IMR-90 (cell line): ENCODE measurements at regions not wholly inside any gene's neighbourhood (a gene's known extent, or its start where the extent isn't known, plus 50 kb on each side); places are given as distances from the start of the nearest gene placed in this dataset.

Experiments
- ATAC-seq: fragments of 200-7000 bp; cut with Tn5 transposase; 2 replicates; pipeline ENCODE4 v1.9.1; 2020; ENCODE audit warnings: low read depth, mild to moderate bottlenecking, moderate library complexity
- BruUV-seq: library from RNA; stranded (reverse); fragments of 400-500 nt; replicated peaks from 2 replicates; lab custom pipeline; 2021; lab: Mats Ljungman, UMichigan
- CTCF ChIA-PET: fragments of 300-600 bp; formaldehyde crosslinking; extraction: SDS; loops from one replicate; lab custom pipeline; 2021; ENCODE audit warnings: antibody characterized with exemption; lab: Yijun Ruan, JAX
- POLR2A ChIA-PET: fragments of 300-600 bp; sonication (Branson Sonifier 250); formaldehyde crosslinking; loops from one replicate; lab custom pipeline; 2022; ENCODE audit warnings: antibody characterized with exemption; ENCODE audit not compliant: unreplicated experiment; lab: Charles Lee
- DNase-seq: peaks from one replicate; pipeline ENCODE4 v3.0.0; 2013
- H2AFZ ChIP-seq: replicated peaks from 2 replicates; pipeline ENCODE3; 2013; ENCODE audit warnings: low read length, mild to moderate bottlenecking; ENCODE audit not compliant: poor library complexity
- H2AK5ac ChIP-seq: 2 replicates; pipeline ENCODE4 v1.6.1; 2013; ENCODE audit warnings: low read depth, low read length, inconsistent platforms
- H2AK9ac ChIP-seq: replicated peaks from 2 replicates; pipeline ENCODE3; 2013; ENCODE audit warnings: mild to moderate bottlenecking, low read depth, low read length, moderate library complexity; ENCODE audit not compliant: poor library complexity
- H2BK120ac ChIP-seq: 2 replicates; pipeline ENCODE4 v1.6.1; 2013; ENCODE audit warnings: low read depth, low read length, inconsistent platforms
- H2BK15ac ChIP-seq: 3 replicates; pipeline ENCODE4 v1.6.1; 2013; ENCODE audit warnings: low read depth, low read length, inconsistent platforms
- H2BK20ac ChIP-seq: 2 replicates; pipeline ENCODE4 v1.6.1; 2013; ENCODE audit warnings: low read depth, mild to moderate bottlenecking, inconsistent platforms, low read length, moderate library complexity
- H2BK5ac ChIP-seq: 2 replicates; pipeline ENCODE4 v1.6.1; 2013; ENCODE audit warnings: mild to moderate bottlenecking, low read depth, low read length, inconsistent platforms; ENCODE audit not compliant: poor library complexity, severe bottlenecking
- H3K14ac ChIP-seq: replicated peaks from 2 replicates; pipeline ENCODE4 v1.6.1; 2013; ENCODE audit warnings: low read depth, low read length, inconsistent platforms
- H3K18ac ChIP-seq: 2 replicates; pipeline ENCODE4 v1.6.1; 2013; ENCODE audit warnings: low read depth, low read length, control low read depth
- H3K23ac ChIP-seq: 2 replicates; pipeline ENCODE4 v1.6.1; 2013; ENCODE audit warnings: low read depth, low read length, inconsistent platforms
- H3K27ac ChIP-seq: 2 replicates; pipeline ENCODE4 v1.5.1; 2013; ENCODE audit warnings: mild to moderate bottlenecking, control low read depth, low read length; ENCODE audit not compliant: insufficient read depth
- H3K27me3 ChIP-seq: 2 replicates; pipeline ENCODE4 v1.6.1; 2013; ENCODE audit warnings: low read length; ENCODE audit not compliant: control insufficient read depth, insufficient read depth
- H3K36me3 ChIP-seq: 2 replicates; pipeline ENCODE4 v1.6.1; 2013; ENCODE audit warnings: low read length, mixed read lengths; ENCODE audit not compliant: control insufficient read depth, insufficient read depth
- H3K4ac ChIP-seq: 2 replicates; pipeline ENCODE4 v1.6.1; 2013; ENCODE audit warnings: low read depth, low read length, inconsistent platforms
- H3K4me1 ChIP-seq: 2 replicates; pipeline ENCODE4 v1.6.1; 2013; ENCODE audit warnings: low read length, mixed read lengths; ENCODE audit not compliant: control insufficient read depth, insufficient read depth
- H3K4me2 ChIP-seq: 2 replicates; pipeline ENCODE4 v1.6.1; 2013; ENCODE audit warnings: low read depth, mild to moderate bottlenecking, control low read depth, low read length, moderate library complexity
- H3K4me3 ChIP-seq: 2 replicates; pipeline ENCODE4 v1.5.1; 2013; ENCODE audit warnings: low read depth, mild to moderate bottlenecking, control low read depth, low read length, moderate library complexity; ENCODE audit not compliant: insufficient read depth
- H3K56ac ChIP-seq: 2 replicates; pipeline ENCODE4 v1.6.1; 2013; ENCODE audit warnings: low read length, inconsistent platforms; ENCODE audit not compliant: insufficient read depth; ENCODE audit errors: extremely low read depth
- H3K79me1 ChIP-seq, 2 experiments: 2 replicates each; pipeline ENCODE4 v1.6.1; 2013; ENCODE audit warnings: low read length in 2 of 2, inconsistent platforms in 1 of 2, low read depth in 1 of 2
- H3K9ac ChIP-seq: 2 replicates; pipeline ENCODE4 v1.6.1; 2013; ENCODE audit warnings: low read depth, low read length, control low read depth
- H3K9me1 ChIP-seq: 2 replicates; pipeline ENCODE4 v1.6.1; 2013; ENCODE audit warnings: low read length, inconsistent platforms; ENCODE audit not compliant: insufficient read depth
- H3K9me3 ChIP-seq: 2 replicates; pipeline ENCODE4 v1.6.1; 2013; ENCODE audit warnings: low read length; ENCODE audit not compliant: control insufficient read depth, insufficient read depth
- H4K20me1 ChIP-seq: 2 replicates; pipeline ENCODE4 v1.6.1; 2013; ENCODE audit warnings: low read length, inconsistent platforms; ENCODE audit not compliant: insufficient read depth
- H4K5ac ChIP-seq: 2 replicates; pipeline ENCODE4 v1.6.1; 2013; ENCODE audit warnings: mild to moderate bottlenecking, low read depth, low read length, control low read depth
- H4K8ac ChIP-seq, 2 experiments: 2 replicates each; pipeline ENCODE4 v1.6.1; 2013; ENCODE audit warnings: low read depth in 2 of 2, low read length in 2 of 2, control low read depth in 1 of 2, inconsistent platforms in 1 of 2
- H4K91ac ChIP-seq: 2 replicates; pipeline ENCODE4 v1.6.1; 2013; ENCODE audit warnings: low read depth, low read length, inconsistent platforms; ENCODE audit not compliant: insufficient read depth
- BHLHE40 ChIP-seq: fragments of 150-350 bp; IDR thresholded peaks from 2 replicates; pipeline ENCODE4 v1.6.1; 2016; ENCODE audit warnings: mild to moderate bottlenecking, low read depth, low read length
- CEBPB ChIP-seq: IDR thresholded peaks from 2 replicates; pipeline ENCODE4 v1.6.1; 2012; ENCODE audit warnings: low read depth, low read length, improper control_type of control experiment
- CHD1 ChIP-seq: IDR thresholded peaks from 2 replicates; pipeline ENCODE4 v1.6.1; 2012; ENCODE audit warnings: low read depth, low read length, improper control_type of control experiment
- CTCF ChIP-seq: conservative IDR thresholded peaks from 2 replicates; pipeline ENCODE4 v1.5.1; 2012; ENCODE audit warnings: mild to moderate bottlenecking, low read depth, low read length, improper control_type of control experiment
- ELK1 ChIP-seq: fragments of 150-350 bp; IDR thresholded peaks from 2 replicates; pipeline ENCODE4 v1.6.1; 2016; ENCODE audit warnings: low read depth, mild to moderate bottlenecking, low read length, moderate library complexity, borderline replicate concordance
- FOS ChIP-seq: fragments of 150-350 bp; IDR thresholded peaks from 2 replicates; pipeline ENCODE4 v1.6.1; 2016; ENCODE audit warnings: low read depth, low read length
- MAFK ChIP-seq: IDR thresholded peaks from 2 replicates; pipeline ENCODE4 v1.6.1; 2012; ENCODE audit warnings: low read depth, low read length, improper control_type of control experiment
- MAZ ChIP-seq: IDR thresholded peaks from 2 replicates; pipeline ENCODE4 v1.6.1; 2012; ENCODE audit warnings: low read depth, mild to moderate bottlenecking, low read length, improper control_type of control experiment, moderate library complexity, borderline replicate concordance
- MXI1 ChIP-seq: IDR thresholded peaks from 2 replicates; pipeline ENCODE4 v1.6.1; 2012; ENCODE audit warnings: low read depth, mild to moderate bottlenecking, low read length, moderate library complexity, borderline replicate concordance
- NFE2L2 ChIP-seq: fragments of 150-350 bp; IDR thresholded peaks from 2 replicates; pipeline ENCODE4 v1.6.1; 2016; ENCODE audit warnings: low read depth, mild to moderate bottlenecking, low read length
- POLR2A ChIP-seq: IDR thresholded peaks from 2 replicates; pipeline ENCODE4 v1.6.1; 2012; ENCODE audit warnings: mild to moderate bottlenecking, low read depth, low read length
- RAD21 ChIP-seq: IDR thresholded peaks from 2 replicates; pipeline ENCODE4 v1.6.1; 2012; ENCODE audit warnings: low read length, improper control_type of control experiment
- RCOR1 ChIP-seq: IDR thresholded peaks from 2 replicates; pipeline ENCODE4 v1.6.1; 2012; ENCODE audit warnings: mild to moderate bottlenecking, low read length, improper control_type of control experiment; ENCODE audit not compliant: insufficient replicate concordance
- RFX5 ChIP-seq: IDR thresholded peaks from 2 replicates; pipeline ENCODE4 v1.8.0; 2012; ENCODE audit warnings: low read depth, mild to moderate bottlenecking, low read length, moderate library complexity
- SMC3 ChIP-seq: fragments of 150-350 bp; IDR thresholded peaks from 2 replicates; pipeline ENCODE4 v1.6.1; 2016; ENCODE audit warnings: low read depth, mild to moderate bottlenecking, antibody characterized with exemption, low read length, moderate library complexity
- USF2 ChIP-seq: fragments of 150-350 bp; IDR thresholded peaks from 2 replicates; pipeline ENCODE4 v1.6.1; 2017; ENCODE audit warnings: mild to moderate bottlenecking, antibody characterized with exemption, low read length, low read depth
- WGBS, 2 experiments: methylation state at CpG; one replicate each; pipeline versions ENCODE4 v1.1.5 to v1.1.7; 2013; ENCODE audit warnings: missing lambda C conversion rate in 2 of 2; ENCODE audit not compliant: insufficient read length in 1 of 2; ENCODE audit errors: extremely low coverage in 2 of 2; 5-methylcytosine and 5-hydroxymethylcytosine counted together
- dilution Hi-C: fragments of 300-500 bp; cut with HindIII; formaldehyde crosslinking; loops from one replicate; pipeline ENCODE4 v1.14.3; 2018; ENCODE audit warnings: low sequenced_read_pairs; ENCODE audit not compliant: unreplicated experiment
- in situ Hi-C: fragments of 300-500 bp; cut with MboI; formaldehyde crosslinking; loops from 3 replicates; pipeline ENCODE4 v1.14.3; 2019; ENCODE audit warnings: low sequenced_read_pairs, inconsistent platforms, mixed read lengths
- intact Hi-C: fragments of 100-400 bp; cut with micrococcal nuclease; formaldehyde crosslinking; loops from 2 replicates; pipeline ENCODE4 v1.10.0; 2022

- Histone ChIP-seq H3K27me3 (no peaks in the 10 kb centered on the region), H2AFZ (no peak overlapping the region), H2BK120ac (no peak overlapping the region), H2AK5ac (no peak overlapping the region), H4K5ac (no peak overlapping the region), H3K4me3 (no peak overlapping the region), H3K4me2 (no peak overlapping the region), H3K18ac (no peak overlapping the region), H3K27ac (no peak overlapping the region), H3K56ac (no peak overlapping the region), H3K4ac (no peak overlapping the region), H4K91ac (no peak overlapping the region), H3K14ac (no peak overlapping the region), H4K20me1 (no peaks in the 10 kb centered on the region), H3K79me1 (no peaks in the 10 kb centered on the region), H3K4me1 (no peaks in the 10 kb centered on the region), H3K9ac (no peak overlapping the region), H3K23ac (no peak overlapping the region), H3K9me1 (no peaks in the 10 kb centered on the region), H2AK9ac (no peak overlapping the region), H3K9me3 (no peaks in the 10 kb centered on the region), H2BK15ac (no peak overlapping the region), H4K8ac (no peak overlapping the region), H2BK5ac (no peak overlapping the region), H2BK20ac (no peak overlapping the region), H3K36me3 (no peaks in the 10 kb centered on the region)
- CTCF ChIA-PET = no interaction called here
- TF ChIP-seq MXI1 (no peak), CEBPB (no peak), RAD21 (no peak), BHLHE40 (no peak), RCOR1 (no peak), CTCF (no peak), MAZ (no peak), MAFK (no peak), NFE2L2 (no peak), SMC3 (no peak), USF2 (no peak), CHD1 (no peak), POLR2A (no peak), RFX5 (no peak), FOS (no peak), ELK1 (no peak)
- POLR2A ChIA-PET = no interaction called here
- in situ Hi-C loops = no loop called here
- WGBS, 2 experiments = no CpG with 5 or more reads among the region's 2 CpGs
- ATAC-seq (no peak), DNase-seq (no peak)
- intact Hi-C loops = no loop called here
- no TSS peak for BruUV-seq
- dilution Hi-C loops = no loop called here
Observed at GRCh38 chr4:125791896-125792295, 477.1 kb downstream of the FAT4 start.
